Stimulated activated CD4-positive, alpha-beta T cell treated with anti-CD3 and anti-CD28 coated beads, Interleukin-1b, Interleukin-23, amount 100 ng/mL, for 24 hours (primary cell): ENCODE measurements at regions not wholly inside any gene's neighbourhood (a gene's known extent, or its start where the extent isn't known, plus 50 kb on each side); places are given as distances from the start of the nearest gene placed in this dataset.
"Not testable (repeated sequence)": the region's sequence is repeated elsewhere in the genome, so short reads cannot be mapped to it uniquely, and the experiment has no call there.

Source experiments
- DNase-seq, 4 experiments: peaks; one replicate each; pipeline ENCODE4 v3.0.0-alpha.2; 2020; ENCODE audit warnings: low read depth in 4 of 4, low spot score in 1 of 4

GRCh38 chr3:40695848-40696247 is 171.1 kb downstream of the ZNF621 start:
- DNase-seq, result no peak

GRCh38 chr3:40698611-40699010 is 173.9 kb downstream of the ZNF621 start:
- not testable (repeated sequence) for DNase-seq

DNA sequence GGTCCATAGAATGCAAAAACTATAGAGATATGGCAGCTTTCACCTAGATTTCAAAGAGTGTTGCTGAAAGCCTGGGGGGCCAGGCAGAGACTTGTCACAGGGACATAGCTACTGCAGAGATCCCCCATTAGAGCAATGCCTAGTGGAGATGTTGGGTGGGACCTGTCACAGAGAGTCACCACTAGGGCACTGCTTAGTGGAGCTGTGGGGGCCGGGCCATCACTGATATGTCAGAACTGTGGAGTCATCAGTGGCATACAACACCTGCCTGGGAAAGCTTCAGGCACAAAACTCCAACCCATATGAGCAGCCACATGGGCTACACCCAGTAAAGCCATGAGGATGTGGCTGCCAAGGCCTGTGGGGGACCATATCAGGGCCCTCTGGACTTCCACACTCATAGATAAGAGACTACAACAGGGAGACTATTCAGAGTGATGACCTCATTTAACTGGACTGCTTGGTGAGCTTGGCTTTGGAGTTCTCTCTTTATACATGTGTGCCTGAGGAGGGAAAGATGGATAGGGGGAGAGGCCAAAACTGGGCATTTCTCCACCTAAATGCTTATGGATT is 176.3 kb downstream of the ZNF621 start:
- no peak for DNase-seq

DNA sequence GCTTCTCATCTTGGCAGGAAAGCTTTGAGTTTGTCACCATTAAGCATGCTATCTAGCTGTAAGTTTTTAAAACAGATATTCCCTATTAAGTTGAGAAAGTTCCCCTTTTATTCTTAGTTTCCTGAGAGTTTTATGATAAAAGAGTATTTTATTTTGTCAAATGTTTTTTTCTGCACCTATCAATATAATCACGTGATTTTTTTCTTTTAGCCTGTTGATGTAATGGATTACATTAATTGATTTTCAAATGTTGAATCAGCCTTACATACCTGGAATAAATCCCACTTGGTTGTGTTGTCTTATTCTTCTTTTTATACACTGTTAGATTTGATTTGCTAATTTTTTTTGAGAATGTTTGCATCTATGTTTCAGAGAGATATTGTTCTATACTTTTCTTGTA is 179.5 kb downstream of the ZNF621 start:
- no peak for DNase-seq

- no peak for DNase-seq
Observed at GRCh38 chr3:40705663-40706062, 180.9 kb downstream of the ZNF621 start.

DNA sequence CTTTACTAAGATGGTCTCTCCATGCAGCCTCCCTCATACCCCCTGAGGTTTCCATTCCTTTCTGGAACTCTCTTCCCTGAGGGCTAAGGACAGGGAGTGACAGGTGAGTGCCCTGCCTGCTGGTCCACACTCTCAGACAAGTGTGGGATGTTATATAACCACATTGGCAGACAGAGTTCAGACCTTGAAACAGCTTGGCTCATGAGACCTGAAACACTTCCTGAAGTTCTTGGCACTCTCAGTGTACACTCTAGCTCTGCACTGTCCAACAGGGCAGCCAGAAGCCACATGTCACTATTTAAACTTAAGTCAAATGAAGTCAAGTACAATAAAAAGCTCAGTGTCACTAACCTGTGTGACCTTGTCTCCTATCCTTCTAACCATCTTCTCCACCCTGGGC is 188.5 kb downstream of the ZNF621 start:
- no peak for DNase-seq

- no peak for DNase-seq
Observed at GRCh38 chr3:40713795-40714194, 189.0 kb downstream of the ZNF621 start.

DNA sequence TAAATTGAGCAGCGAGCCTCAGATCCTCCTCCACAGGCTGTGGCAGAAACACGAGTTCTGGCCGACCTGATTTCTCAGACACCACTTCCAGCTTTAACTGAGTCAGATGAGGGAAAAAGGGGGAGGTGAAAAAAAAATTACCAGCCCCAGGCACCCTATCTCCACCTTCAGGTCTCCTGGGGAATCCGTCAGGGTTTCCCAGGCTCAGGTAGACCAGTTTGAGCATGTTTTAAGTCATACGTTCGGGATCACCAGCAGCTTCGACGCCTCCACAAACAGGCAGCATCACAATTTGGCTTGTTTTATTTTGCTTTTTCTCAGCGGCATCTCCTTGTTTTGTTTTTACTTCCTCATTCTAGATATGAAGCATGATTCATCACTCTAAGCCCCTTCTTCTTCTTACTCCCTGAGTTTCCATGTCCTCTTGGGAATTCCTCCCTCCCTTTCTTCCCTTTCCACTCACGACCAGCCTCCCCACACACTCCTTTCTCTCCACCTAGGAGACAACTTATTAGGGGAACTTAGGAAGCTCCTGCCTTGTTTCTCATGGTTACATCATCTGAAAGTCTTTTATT is 190.1 kb downstream of the ZNF621 start:
- no peak for DNase-seq

DNA sequence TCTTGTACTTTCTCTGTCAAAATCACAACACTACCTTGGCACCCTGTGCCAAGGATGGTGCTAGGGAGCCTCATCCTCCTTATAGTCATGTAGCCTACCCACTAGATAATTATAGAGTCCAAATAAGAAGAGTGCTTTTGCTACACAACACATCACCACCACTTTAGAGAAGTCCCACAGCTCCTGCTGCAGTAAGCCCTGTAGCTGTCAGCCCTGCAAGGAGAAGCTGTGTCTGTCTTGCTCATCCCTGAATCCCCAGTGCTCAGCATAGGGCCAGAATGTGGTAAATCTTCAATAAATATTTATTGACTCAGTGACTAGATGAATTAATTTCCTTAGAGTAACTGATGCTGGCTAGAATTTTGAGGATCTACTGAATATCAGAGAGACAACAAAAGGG is 190.8 kb downstream of the ZNF621 start:
- no peak for DNase-seq

GRCh38 chr3:40717471-40717870 is 192.7 kb downstream of the ZNF621 start:
- no peak for DNase-seq

DNA sequence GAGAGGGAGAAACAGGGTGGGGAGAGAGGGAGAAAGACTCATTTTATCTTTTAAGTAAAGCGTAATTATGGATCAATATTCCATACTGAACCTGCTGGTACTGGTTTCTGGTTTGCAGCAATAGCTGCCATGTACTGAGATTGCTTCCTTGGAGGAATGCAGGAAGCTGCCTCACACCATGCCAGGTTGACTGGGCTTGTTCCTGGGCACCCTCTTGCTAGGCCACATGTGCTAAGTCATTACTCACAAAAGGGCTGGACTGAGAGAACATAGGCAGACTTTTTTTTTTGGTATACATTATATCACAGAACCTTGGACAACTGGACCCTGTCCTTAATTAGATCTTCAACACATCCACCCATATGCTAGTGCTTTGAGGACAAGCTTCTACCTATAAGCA is 193.4 kb downstream of the ZNF621 start:
- DNase-seq, result no peak

- DNase-seq, result no peak
Observed at GRCh38 chr3:40718681-40719080, 193.9 kb downstream of the ZNF621 start.

DNA sequence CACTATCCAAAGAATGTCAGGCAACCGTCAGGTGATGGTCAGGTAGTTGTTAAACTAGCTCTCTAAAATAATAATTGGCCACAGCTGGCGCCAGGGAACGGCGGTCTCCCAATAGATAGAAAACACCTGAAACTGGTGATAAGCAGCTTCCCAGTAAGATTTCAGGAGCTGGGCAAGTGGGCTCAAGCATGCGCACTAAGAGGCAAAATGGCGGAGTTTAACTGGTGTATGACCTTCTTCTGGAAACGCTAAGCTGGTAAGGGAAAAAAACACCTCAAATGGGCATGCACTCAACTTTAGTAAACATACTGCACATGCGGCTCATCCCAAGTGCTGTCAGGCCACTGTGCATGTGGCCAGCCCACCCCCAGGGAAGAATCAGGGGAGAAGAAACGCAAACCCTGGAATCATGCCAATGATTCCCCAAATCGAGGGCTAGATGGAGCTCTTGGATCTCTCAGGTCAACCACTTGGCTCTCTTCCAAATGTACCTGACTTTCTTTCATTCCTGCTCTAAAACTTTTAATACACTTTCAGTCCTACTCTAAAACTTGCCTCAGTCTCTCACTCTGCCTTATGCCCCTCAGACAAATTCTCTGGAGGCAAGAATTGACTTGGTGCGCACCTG is 195.0 kb downstream of the ZNF621 start:
- no peak for DNase-seq

DNA sequence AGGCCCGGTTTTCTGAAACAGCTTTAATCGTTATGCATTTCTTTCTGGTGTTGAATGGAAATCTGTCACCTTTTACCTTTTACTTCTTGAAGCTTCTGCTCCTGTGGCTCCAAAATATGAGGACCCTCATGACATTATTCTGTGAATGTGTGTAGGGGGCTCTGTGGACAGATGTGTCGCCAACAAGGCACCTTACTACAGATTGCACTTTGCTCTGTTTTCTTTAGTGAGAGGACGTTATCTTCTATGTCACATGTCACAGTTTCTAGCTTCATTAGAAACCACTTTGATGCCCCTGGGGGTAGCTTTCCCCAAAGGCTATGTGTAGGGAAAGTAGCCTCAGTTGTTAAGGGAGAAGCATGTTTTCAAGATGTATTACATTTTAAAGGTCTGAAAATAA is 195.6 kb downstream of the ZNF621 start:
- no peak for DNase-seq

- DNase-seq, result no peak
Observed at GRCh38 chr3:40720863-40721262, 196.1 kb downstream of the ZNF621 start.

- DNase-seq, result no peak
Observed at GRCh38 chr3:40723083-40723660, 198.4 kb downstream of the ZNF621 start.

DNA sequence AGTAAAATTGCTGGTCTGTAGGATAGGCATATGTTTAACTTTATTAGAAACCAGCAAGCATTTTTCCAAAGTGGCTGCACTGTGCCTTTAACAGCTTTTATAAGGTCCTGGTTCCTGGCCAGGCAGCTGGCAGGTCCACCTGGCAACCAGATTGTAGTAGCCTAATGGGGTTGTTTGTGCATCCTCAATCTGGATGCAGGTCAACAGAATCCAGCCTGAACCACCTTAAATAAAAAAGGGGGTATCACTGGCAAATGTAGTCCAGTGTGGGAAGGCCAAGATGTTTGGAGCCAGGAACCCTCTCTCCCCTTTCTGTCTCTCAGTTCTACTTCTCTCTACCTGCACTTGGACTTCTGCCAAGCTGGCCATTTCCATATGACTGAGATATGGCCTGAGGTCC is 200.3 kb downstream of the ZNF621 start:
- DNase-seq, result no peak

DNA sequence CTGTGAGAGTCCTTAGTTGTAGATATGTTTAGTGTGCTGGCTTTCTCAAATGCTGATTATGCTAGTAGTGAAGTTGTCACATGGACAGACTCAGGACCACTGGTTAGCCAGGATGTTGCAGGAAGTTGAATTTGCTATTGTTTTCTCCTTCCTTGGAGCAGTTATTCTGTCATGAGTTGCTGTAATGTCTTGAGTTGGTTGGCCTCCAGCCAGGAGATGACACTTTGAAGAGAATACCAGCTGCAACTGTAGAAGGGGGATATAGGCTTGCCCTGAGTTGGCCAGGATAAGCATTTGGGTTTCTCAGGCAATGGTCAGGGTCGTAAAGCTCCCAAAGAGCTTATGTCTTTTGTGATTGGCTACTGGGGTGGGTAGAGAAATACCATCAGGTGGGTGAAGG is 206.7 kb downstream of the ZNF621 start:
- no peak for DNase-seq

- DNase-seq, result no peak
Observed at GRCh38 chr3:40736943-40737342, 212.2 kb downstream of the ZNF621 start.

DNA sequence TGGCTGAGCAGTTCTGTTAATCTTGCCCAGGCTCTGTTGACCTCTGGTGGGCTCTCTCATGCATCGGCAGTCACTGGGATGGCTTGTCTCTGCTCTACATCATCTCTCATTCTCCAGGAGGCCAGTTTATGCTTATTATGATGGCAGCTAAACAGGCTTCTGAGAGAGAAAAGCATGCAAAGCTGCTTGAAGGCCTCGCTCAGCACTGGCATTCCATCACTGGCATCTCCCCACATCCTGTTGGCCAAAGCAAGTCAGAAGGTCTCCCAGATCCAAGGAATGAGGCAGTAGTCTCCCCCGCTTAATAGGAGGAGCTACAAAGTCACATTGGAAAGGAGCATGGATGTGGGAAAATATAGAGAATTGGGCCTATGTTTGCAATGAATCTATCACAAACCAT is 212.6 kb downstream of the ZNF621 start:
- no peak for DNase-seq

GRCh38 chr3:40739971-40740370 is 215.2 kb downstream of the ZNF621 start:
- DNase-seq, result no peak

GRCh38 chr3:40741729-40742128 is 217.0 kb downstream of the ZNF621 start:
- no peak for DNase-seq
